PC-9 (cell line): ENCODE measurements at regions not wholly inside any gene's neighbourhood (a gene's known extent, or its start where the extent isn't known, plus 50 kb on each side); places are given as distances from the start of the nearest gene placed in this dataset.

ENCODE experiments used
- BruUV-seq: library from RNA; stranded (reverse); fragments of 400-500 nt; replicated peaks from 2 replicates; lab custom pipeline; 2021; lab: Mats Ljungman, UMichigan
- CTCF ChIA-PET: fragments of 300-600 bp; sonication (Branson Sonifier 250); formaldehyde crosslinking; loops from one replicate; lab custom pipeline; 2022; ENCODE audit warnings: antibody characterized with exemption; lab: Charles Lee
- POLR2A ChIA-PET: fragments of 300-600 bp; sonication (Branson Sonifier 250); formaldehyde crosslinking; loops from one replicate; lab custom pipeline; 2022; ENCODE audit warnings: antibody characterized with exemption; ENCODE audit not compliant: unreplicated experiment; lab: Charles Lee
- DNase-seq, 2 experiments: peaks; one replicate each; pipeline versions ENCODE4 v3.0.0 to v3.0.0-alpha.2; 2015 to 2022; ENCODE audit warnings: mixed read lengths in 1 of 2
- H2AFZ ChIP-seq: fragments of 200-600 bp; sonication (generic); 2 replicates; pipeline ENCODE4 v1.8.1; 2017; ENCODE audit warnings: antibody characterized with exemption
- H3F3A ChIP-seq: fragments of 200-600 bp; sonication (generic); 2 replicates; pipeline ENCODE4 v1.8.1; 2017; ENCODE audit warnings: antibody characterized with exemption, mild to moderate bottlenecking, low read depth; ENCODE audit not compliant: insufficient read depth
- H3K27ac ChIP-seq: fragments of 200-600 bp; sonication (generic); 2 replicates; pipeline ENCODE4 v1.6.1; 2016; ENCODE audit warnings: mixed run types
- H3K27me3 ChIP-seq: fragments of 200-600 bp; sonication (generic); 2 replicates; pipeline ENCODE4 v1.6.1; 2016; ENCODE audit warnings: low read depth, mixed run types; ENCODE audit not compliant: insufficient read depth
- H3K36me3 ChIP-seq: fragments of 200-600 bp; sonication (generic); 2 replicates; pipeline ENCODE4 v1.6.1; 2016; ENCODE audit warnings: low read depth, mixed run types
- H3K4me1 ChIP-seq: fragments of 200-600 bp; sonication (generic); replicated peaks from 2 replicates; pipeline ENCODE4 v1.6.1; 2016; ENCODE audit warnings: mixed run types; ENCODE audit not compliant: insufficient read depth
- H3K4me2 ChIP-seq: fragments of 200-600 bp; sonication (generic); 2 replicates; pipeline ENCODE4 v1.6.1; 2017; ENCODE audit warnings: mixed run types
- H3K4me3 ChIP-seq: fragments of 200-600 bp; sonication (generic); 2 replicates; pipeline ENCODE4 v1.6.1; 2016; ENCODE audit warnings: mixed run types
- H3K79me2 ChIP-seq: fragments of 200-600 bp; sonication (generic); 2 replicates; pipeline ENCODE4 v1.6.1; 2017; ENCODE audit warnings: low read depth, mixed run types
- H3K9me2 ChIP-seq: fragments of 200-600 bp; sonication (generic); 2 replicates; pipeline ENCODE4 v1.8.1; 2017; ENCODE audit warnings: mild to moderate bottlenecking; ENCODE audit not compliant: insufficient read depth
- H3K9me3 ChIP-seq: fragments of 200-600 bp; sonication (generic); 2 replicates; pipeline ENCODE4 v1.8.1; 2016; ENCODE audit warnings: low read depth; ENCODE audit not compliant: insufficient read depth
- H4K20me1 ChIP-seq: fragments of 200-600 bp; sonication (generic); 2 replicates; pipeline ENCODE4 v1.8.1; 2017; ENCODE audit not compliant: insufficient read depth
- EZH2 ChIP-seq: fragments of 200-600 bp; sonication (generic); IDR thresholded peaks from 2 replicates; pipeline ENCODE4 v1.8.0; 2017; ENCODE audit warnings: antibody characterized with exemption, low read depth
- intact Hi-C: fragments of 100-400 bp; cut with micrococcal nuclease; formaldehyde crosslinking; loops from one replicate; pipeline ENCODE4 v1.10.0; 2022; ENCODE audit not compliant: unreplicated experiment
- TF ChIP-seq, protein P1 (sequence below): fragments of 200-600 bp; sonication (generic); conservative IDR thresholded peaks from 2 replicates; pipeline ENCODE4 v1.6.1; 2017; ENCODE audit warnings: mixed run types, antibody characterized with exemption, mild to moderate bottlenecking, moderate library complexity

DNA sequence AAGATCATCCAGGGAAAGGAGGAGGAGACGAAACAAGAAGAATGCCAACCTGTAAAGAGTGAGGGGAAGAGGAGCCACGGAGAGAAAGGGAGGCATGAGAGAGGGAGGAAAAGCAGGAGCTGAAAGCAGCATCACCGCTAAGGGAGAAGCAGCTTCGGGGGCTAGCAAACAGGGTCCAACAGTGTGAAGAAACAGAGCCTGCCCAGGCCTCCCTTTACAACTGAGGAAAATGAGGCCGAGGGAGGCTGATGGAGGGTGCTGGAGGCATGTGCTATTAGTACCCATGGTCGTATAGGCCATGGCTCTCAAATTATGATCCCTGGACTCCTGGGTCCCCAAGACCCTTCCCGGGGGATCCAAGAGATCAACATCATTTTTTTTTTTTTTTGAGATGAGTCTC lies 50.4 kb upstream of the ASPRV1 start:
- BruUV-seq: no TSS peak
- CTCF ChIA-PET: no interaction called here
- no peak for DNase-seq
- Histone ChIP-seq H3F3A (peaks cover 4% of the 10 kb centered on the region; the same call in 1 of the 2 replicates), H3K27me3 (no peaks in the 10 kb centered on the region), H3K79me2 (no peaks in the 10 kb centered on the region), H3K4me3 (no peak overlapping the region), H3K27ac (no peak overlapping the region), H2AFZ (no peak overlapping the region), H4K20me1 (no peaks in the 10 kb centered on the region), H3K4me2 (no peak overlapping the region), H3K9me3 (no peaks in the 10 kb centered on the region), H3K9me2 (no peaks in the 10 kb centered on the region), H3K4me1 (0 out of 2 replicates have a peak, but pooled peaks cover 11% of the 10 kb centered on the region), H3K36me3 (no peaks in the 10 kb centered on the region)
- POLR2A ChIA-PET: no interaction called here
- intact Hi-C loops: no loop called here
- TF ChIP-seq, protein P1, sequence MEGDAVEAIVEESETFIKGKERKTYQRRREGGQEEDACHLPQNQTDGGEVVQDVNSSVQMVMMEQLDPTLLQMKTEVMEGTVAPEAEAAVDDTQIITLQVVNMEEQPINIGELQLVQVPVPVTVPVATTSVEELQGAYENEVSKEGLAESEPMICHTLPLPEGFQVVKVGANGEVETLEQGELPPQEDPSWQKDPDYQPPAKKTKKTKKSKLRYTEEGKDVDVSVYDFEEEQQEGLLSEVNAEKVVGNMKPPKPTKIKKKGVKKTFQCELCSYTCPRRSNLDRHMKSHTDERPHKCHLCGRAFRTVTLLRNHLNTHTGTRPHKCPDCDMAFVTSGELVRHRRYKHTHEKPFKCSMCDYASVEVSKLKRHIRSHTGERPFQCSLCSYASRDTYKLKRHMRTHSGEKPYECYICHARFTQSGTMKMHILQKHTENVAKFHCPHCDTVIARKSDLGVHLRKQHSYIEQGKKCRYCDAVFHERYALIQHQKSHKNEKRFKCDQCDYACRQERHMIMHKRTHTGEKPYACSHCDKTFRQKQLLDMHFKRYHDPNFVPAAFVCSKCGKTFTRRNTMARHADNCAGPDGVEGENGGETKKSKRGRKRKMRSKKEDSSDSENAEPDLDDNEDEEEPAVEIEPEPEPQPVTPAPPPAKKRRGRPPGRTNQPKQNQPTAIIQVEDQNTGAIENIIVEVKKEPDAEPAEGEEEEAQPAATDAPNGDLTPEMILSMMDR: no peak

DNA sequence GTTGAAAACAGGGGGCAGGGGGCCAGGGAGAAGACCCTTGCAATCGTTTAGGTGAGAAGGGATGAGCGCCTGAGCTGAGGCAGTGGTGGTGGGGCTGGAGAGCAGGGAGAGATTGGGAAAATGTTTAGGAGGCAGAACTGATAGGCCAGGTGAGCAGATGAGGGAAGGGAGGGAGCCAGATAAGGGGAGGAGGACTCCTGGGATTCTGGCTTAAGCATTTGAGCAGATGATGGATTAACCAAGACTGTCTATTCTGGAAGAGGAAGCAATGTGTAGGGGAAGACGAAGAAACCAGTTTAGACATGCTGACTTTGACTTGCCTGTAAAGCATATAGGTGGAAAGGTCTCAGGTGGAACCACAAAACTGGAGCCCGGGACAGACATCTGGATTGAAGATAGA lies 49.9 kb upstream of the ASPRV1 start:
- Histone ChIP-seq H3F3A (peaks cover 4% of the 10 kb centered on the region; the same call in 1 of the 2 replicates), H2AFZ (no peak overlapping the region), H3K9me2 (no peaks in the 10 kb centered on the region), H3K4me2 (no peak overlapping the region), H3K4me3 (no peak overlapping the region), H4K20me1 (no peaks in the 10 kb centered on the region), H3K79me2 (no peaks in the 10 kb centered on the region), H3K4me1 (0 out of 2 replicates have a peak, but pooled peaks cover 11% of the 10 kb centered on the region), H3K9me3 (no peaks in the 10 kb centered on the region), H3K27me3 (no peaks in the 10 kb centered on the region), H3K36me3 (no peaks in the 10 kb centered on the region), H3K27ac (no peak overlapping the region)
- ChIA-PET POLR2A (interaction anchor here (0.7 kb wide), 1 partner anchor 95 kb away, joined by 12 read pairs; no protein-coding TSS in a partner anchor), CTCF (no interaction called here)
- intact Hi-C loops: no loop called here
- DNase-seq: no peak
- TF ChIP-seq, protein P1: no peak
- no peak for TF ChIP-seq EZH2
- no TSS peak for BruUV-seq
